ENCODE measurements at regions not wholly inside any gene's neighbourhood (a gene's known extent, or its start where the extent isn't known, plus 50 kb on each side); places are given as distances from the start of the nearest gene placed in this dataset.

GRCh38 chr1:232225336-232226131 is 404.4 kb downstream of the SIPA1L2 start:
- TF ChIP-seq ELF4 (IDR thresholded peaks at IDR 0.05) (no peak), SUZ12 (IDR thresholded peaks at IDR 0.05) (no peak), PKNOX1 (IDR thresholded peaks at IDR 0.05) (no peak), FOXM1 (IDR thresholded peaks at IDR 0.05; ENCODE audit: borderline replicate concordance) (no peak), SP1 (IDR thresholded peaks at IDR 0.05) (no peak), ARNT (IDR thresholded peaks at IDR 0.05) (no peak), BHLHE40 (IDR thresholded peaks at IDR 0.05; ENCODE audit: borderline replicate concordance) (no peak), HDGF (IDR thresholded peaks at IDR 0.05; ENCODE audit: borderline replicate concordance) (no peak), FOXK2 (IDR thresholded peaks at IDR 0.05) (no peak), NFRKB (IDR thresholded peaks at IDR 0.05) (no peak), TARDBP (IDR thresholded peaks at IDR 0.05) (no peak), ZNF384 (IDR thresholded peaks at IDR 0.05) (no peak), CTBP1 (IDR thresholded peaks at IDR 0.05; ENCODE audit: borderline replicate concordance) (no peak), L3MBTL2 (conservative IDR thresholded peaks at IDR 0.05) (no peak)
